GM06990 (cell line): ENCODE measurements at regions not wholly inside any gene's neighbourhood (a gene's known extent, or its start where the extent isn't known, plus 50 kb on each side); places are given as distances from the start of the nearest gene placed in this dataset.

ENCODE experiments used
- DNase-seq: peaks from one replicate; pipeline ENCODE4 v3.0.0-alpha.2; 2011; ENCODE audit not compliant: insufficient read length; ENCODE audit errors: extremely low read depth
- H3K27me3 ChIP-seq: replicated peaks from 2 replicates; pipeline ENCODE4 v1.6.0; 2011; ENCODE audit warnings: low read length; ENCODE audit not compliant: control insufficient read depth, insufficient read depth
- H3K36me3 ChIP-seq: 2 replicates; pipeline ENCODE4 v1.5.1; 2011; ENCODE audit warnings: low read length; ENCODE audit not compliant: control insufficient read depth, insufficient read depth
- H3K4me3 ChIP-seq: replicated peaks from 2 replicates; pipeline ENCODE4 v1.5.1; 2011; ENCODE audit warnings: low read depth, mild to moderate bottlenecking, control low read depth, low read length
- TF ChIP-seq, protein P1 (sequence below): IDR thresholded peaks from 2 replicates; pipeline ENCODE4 v1.5.1; 2011; ENCODE audit warnings: low read length, control low read depth, mild to moderate bottlenecking, inconsistent platforms; ENCODE audit not compliant: insufficient read depth, poor library complexity, severe bottlenecking

DNA sequence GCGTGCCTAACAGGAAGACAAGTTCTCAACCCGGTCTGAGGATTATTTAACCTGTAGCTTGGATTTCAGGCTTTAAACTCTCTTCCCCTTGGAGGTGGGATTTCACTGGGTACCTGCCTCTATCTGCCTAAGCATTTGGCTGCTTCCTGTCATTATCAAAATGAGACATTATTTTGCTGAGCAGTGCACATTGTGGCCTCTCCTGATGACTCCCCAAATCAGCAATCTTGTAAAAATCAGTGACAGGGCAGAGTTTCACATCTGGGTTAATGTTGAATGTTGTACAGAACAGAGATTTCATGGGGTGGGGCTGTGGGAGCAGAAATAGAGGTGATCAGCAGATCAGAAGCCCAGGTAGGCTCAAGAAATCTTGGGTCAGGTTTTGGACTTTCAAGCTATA lies 605.9 kb downstream of the ELAVL2 start:
- TF ChIP-seq, protein P1, sequence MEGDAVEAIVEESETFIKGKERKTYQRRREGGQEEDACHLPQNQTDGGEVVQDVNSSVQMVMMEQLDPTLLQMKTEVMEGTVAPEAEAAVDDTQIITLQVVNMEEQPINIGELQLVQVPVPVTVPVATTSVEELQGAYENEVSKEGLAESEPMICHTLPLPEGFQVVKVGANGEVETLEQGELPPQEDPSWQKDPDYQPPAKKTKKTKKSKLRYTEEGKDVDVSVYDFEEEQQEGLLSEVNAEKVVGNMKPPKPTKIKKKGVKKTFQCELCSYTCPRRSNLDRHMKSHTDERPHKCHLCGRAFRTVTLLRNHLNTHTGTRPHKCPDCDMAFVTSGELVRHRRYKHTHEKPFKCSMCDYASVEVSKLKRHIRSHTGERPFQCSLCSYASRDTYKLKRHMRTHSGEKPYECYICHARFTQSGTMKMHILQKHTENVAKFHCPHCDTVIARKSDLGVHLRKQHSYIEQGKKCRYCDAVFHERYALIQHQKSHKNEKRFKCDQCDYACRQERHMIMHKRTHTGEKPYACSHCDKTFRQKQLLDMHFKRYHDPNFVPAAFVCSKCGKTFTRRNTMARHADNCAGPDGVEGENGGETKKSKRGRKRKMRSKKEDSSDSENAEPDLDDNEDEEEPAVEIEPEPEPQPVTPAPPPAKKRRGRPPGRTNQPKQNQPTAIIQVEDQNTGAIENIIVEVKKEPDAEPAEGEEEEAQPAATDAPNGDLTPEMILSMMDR: no peak
- H3K36me3 ChIP-seq: no peaks in the 10 kb centered on the region
- no peak for DNase-seq
- no peak overlapping the region for H3K4me3 ChIP-seq
- no peaks in the 10 kb centered on the region for H3K27me3 ChIP-seq

DNA sequence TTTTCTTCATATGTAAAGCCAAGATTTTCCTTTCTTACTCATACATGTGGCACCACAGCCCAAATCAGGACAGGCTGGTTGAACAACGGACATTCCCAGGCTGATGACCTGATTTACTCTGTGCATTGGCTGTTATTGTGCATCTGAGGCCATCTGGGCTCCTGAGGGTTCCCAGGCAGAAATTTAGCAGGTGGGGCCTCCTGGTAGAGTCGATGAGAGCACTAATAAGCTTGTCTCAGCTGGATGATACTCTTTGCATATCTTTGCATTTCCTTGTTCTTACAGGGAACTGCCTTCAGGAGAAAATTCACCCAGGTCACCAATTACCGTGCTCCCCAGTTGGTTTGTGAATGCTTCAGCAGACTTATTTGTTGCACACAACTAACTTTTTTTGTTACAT lies 605.1 kb downstream of the ELAVL2 start:
- H3K27me3 ChIP-seq: no peaks in the 10 kb centered on the region
- no peak overlapping the region for H3K4me3 ChIP-seq
- TF ChIP-seq, protein P1: no peak
- no peaks in the 10 kb centered on the region for H3K36me3 ChIP-seq
- no peak for DNase-seq

DNA sequence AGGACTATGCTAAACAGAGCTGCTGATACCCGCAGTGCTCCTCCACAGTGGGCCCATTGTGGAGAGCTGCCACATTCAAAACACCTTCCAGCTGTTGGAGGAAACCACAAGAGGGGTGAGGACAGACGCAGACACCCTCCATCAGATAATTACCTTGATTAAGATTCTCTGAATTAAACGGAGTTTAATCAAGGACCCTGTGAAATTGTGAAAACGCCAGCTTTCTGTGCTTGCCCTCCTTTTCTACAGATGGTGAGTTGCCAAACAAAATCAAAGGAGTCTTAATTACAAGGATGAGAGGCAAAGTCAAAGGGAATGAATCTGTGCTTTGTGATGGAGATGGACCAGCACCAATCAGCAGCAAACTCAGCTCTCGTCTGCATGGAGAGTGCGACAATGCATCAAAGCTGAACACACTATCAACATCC lies 596.1 kb downstream of the ELAVL2 start:
- no peaks in the 10 kb centered on the region for H3K36me3 ChIP-seq
- no peak overlapping the region for H3K4me3 ChIP-seq
- no peaks in the 10 kb centered on the region for H3K27me3 ChIP-seq
- no peak for DNase-seq
- TF ChIP-seq, protein P1: no peak

DNA sequence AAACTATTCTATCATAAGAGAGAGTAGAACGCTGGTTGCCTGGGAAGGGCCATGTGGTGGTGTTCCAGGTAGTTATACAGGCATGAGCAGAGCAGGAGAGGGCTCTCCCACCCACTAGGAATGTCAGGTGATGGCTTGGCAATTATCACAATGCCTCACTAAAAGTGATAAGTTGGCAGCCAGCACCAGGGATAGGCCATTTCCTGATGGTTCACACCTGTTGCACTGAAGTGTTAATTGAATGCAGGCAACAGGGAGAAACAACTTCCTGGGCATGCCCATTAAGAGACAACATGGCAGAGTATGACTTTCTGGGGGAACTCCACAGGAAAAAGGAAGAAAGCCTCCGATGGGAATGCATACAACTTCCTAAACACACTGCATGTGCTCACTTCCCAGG lies 593.2 kb downstream of the ELAVL2 start:
- no peaks in the 10 kb centered on the region for H3K36me3 ChIP-seq
- H3K4me3 ChIP-seq: no peak overlapping the region
- no peaks in the 10 kb centered on the region for H3K27me3 ChIP-seq
- TF ChIP-seq, protein P1: no peak
- no peak for DNase-seq

DNA sequence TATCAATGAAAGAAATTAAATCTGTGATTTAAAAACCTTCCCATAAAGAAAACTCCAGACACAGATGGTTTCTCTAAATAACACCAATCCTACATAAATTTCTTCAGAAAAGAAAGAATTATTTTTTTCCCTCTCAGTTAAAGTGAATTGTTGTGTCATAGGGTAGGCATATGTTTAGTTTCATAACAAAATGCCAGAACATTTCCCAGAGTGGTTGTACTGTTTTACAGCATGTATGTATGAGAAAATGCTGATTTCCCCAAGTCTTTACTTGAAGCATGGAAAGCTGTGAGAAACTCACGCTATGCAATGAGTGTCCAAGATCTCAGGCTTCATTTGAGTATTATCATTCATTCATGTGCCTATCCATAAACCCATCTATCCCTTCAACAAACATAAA lies 582.5 kb downstream of the ELAVL2 start:
- DNase-seq: no peak
- no peaks in the 10 kb centered on the region for H3K36me3 ChIP-seq
- H3K4me3 ChIP-seq: no peak overlapping the region
- no peaks in the 10 kb centered on the region for H3K27me3 ChIP-seq
- TF ChIP-seq, protein P1: no peak

DNA sequence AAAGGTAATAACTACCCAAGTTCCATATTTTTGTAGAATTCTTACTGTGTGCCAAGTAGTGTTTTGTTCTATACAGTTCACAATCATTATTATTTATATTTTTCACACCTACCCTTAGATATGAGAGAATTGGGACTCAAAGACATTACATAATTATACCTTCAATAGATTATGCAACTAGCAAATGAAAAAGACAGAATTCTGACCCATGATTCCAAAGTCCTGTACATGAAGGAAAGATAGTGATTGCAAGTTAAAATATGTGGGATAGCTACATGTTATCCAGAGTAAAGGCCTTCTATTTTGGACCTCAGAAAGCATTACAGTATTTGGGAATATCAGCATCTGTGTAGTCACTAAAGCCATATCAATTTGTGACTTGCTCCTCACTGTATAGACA lies 581.0 kb downstream of the ELAVL2 start:
- no peak for DNase-seq
- TF ChIP-seq, protein P1: no peak
- Histone ChIP-seq H3K4me3 (no peak overlapping the region), H3K36me3 (no peaks in the 10 kb centered on the region), H3K27me3 (no peaks in the 10 kb centered on the region)
